ENCODE measurements at regions not wholly inside any gene's neighbourhood (a gene's known extent, or its start where the extent isn't known, plus 50 kb on each side); places are given as distances from the start of the nearest gene placed in this dataset.

DNA sequence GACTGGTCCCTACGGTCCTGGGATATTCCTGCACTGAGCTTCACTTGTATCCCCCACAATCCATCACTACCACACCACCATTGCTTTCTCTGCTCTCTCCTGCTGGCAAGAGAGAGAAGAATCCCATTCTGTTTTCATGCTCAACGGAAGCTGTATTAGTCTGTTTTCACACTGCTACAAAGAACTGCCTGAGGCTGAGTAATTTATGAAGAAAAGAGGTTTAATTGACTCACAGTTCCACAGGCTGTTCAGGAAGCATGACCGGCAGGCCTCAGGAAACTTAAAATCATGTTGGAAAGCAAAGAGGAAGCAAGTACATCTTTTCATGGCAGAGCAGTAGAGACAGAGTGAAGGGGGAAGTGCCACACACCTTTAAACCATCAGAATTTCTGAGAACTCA, 260.4 kb upstream of the LYZL1 start:
- Histone ChIP-seq H3K4me3 (no peak overlapping the region), H3K9me2 (ENCODE audit: insufficient read depth) (no peaks in the 10 kb centered on the region), H4K20me1 (replicated peaks; ENCODE audit: insufficient read depth) (no peaks in the 10 kb centered on the region), H3K4me2 (no peak overlapping the region), H3K27ac (ENCODE audit: low read depth) (no peak overlapping the region), H3K4me1 (ENCODE audit: insufficient read depth) (0 out of 2 replicates have a peak, but pooled peaks cover 12% of the 10 kb centered on the region), H3K36me3 (ENCODE audit: insufficient read depth) (no peaks in the 10 kb centered on the region), H3F3A (replicated peaks; ENCODE audit: low read depth) (no peaks in the 10 kb centered on the region), H2AFZ (no peak overlapping the region; the same call in 1 of the 2 replicates), H3K79me2 (replicated peaks; ENCODE audit: insufficient read depth) (no peaks in the 10 kb centered on the region), H3K27me3 (ENCODE audit: insufficient read depth) (no peaks in the 10 kb centered on the region)
- Mint-ChIP-seq H3K27me3 (ENCODE audit: insufficient read depth, low read depth, poor library complexity) (peaks cover 9% of the 10 kb centered on the region), H3K36me3 (ENCODE audit: low read depth) (no peaks in the 10 kb centered on the region), H3K9me3 (no peaks in the 10 kb centered on the region), H3K4me3 (no peak overlapping the region), H3K4me1 (peaks cover 5% of the 10 kb centered on the region; the same call in 2 of the 3 replicates), H3K27ac (no peak overlapping the region)
- no peak for ATAC-seq
- DNase-seq (ENCODE audit: low spot score) = no peak
- TF ChIP-seq EZH2phosphoT487 (IDR thresholded peaks at IDR 0.05; ENCODE audit: unreplicated experiment) (no peak), STAT1 (IDR thresholded peaks at IDR 0.05; ENCODE audit: unreplicated experiment) (no peak), CREB1 (CRISPR knock-in tag; IDR thresholded peaks at IDR 0.05; ENCODE audit: low read depth) (no peak), NANOG (IDR thresholded peaks at IDR 0.05; ENCODE audit: borderline replicate concordance) (no peak), JUNB (IDR thresholded peaks at IDR 0.05; ENCODE audit: unreplicated experiment) (no peak), ZNF331 (CRISPR knock-in tag; IDR thresholded peaks at IDR 0.05; ENCODE audit: low read depth) (no peak), ZNF114 (CRISPR knock-in tag; IDR thresholded peaks at IDR 0.05) (no peak), POLR2AphosphoS5 (IDR thresholded peaks at IDR 0.05; ENCODE audit: low read depth) (no peak), EZH2 (IDR thresholded peaks at IDR 0.05; ENCODE audit: low read depth, unreplicated experiment) (no peak)
- TF ChIP-seq, protein P1, sequence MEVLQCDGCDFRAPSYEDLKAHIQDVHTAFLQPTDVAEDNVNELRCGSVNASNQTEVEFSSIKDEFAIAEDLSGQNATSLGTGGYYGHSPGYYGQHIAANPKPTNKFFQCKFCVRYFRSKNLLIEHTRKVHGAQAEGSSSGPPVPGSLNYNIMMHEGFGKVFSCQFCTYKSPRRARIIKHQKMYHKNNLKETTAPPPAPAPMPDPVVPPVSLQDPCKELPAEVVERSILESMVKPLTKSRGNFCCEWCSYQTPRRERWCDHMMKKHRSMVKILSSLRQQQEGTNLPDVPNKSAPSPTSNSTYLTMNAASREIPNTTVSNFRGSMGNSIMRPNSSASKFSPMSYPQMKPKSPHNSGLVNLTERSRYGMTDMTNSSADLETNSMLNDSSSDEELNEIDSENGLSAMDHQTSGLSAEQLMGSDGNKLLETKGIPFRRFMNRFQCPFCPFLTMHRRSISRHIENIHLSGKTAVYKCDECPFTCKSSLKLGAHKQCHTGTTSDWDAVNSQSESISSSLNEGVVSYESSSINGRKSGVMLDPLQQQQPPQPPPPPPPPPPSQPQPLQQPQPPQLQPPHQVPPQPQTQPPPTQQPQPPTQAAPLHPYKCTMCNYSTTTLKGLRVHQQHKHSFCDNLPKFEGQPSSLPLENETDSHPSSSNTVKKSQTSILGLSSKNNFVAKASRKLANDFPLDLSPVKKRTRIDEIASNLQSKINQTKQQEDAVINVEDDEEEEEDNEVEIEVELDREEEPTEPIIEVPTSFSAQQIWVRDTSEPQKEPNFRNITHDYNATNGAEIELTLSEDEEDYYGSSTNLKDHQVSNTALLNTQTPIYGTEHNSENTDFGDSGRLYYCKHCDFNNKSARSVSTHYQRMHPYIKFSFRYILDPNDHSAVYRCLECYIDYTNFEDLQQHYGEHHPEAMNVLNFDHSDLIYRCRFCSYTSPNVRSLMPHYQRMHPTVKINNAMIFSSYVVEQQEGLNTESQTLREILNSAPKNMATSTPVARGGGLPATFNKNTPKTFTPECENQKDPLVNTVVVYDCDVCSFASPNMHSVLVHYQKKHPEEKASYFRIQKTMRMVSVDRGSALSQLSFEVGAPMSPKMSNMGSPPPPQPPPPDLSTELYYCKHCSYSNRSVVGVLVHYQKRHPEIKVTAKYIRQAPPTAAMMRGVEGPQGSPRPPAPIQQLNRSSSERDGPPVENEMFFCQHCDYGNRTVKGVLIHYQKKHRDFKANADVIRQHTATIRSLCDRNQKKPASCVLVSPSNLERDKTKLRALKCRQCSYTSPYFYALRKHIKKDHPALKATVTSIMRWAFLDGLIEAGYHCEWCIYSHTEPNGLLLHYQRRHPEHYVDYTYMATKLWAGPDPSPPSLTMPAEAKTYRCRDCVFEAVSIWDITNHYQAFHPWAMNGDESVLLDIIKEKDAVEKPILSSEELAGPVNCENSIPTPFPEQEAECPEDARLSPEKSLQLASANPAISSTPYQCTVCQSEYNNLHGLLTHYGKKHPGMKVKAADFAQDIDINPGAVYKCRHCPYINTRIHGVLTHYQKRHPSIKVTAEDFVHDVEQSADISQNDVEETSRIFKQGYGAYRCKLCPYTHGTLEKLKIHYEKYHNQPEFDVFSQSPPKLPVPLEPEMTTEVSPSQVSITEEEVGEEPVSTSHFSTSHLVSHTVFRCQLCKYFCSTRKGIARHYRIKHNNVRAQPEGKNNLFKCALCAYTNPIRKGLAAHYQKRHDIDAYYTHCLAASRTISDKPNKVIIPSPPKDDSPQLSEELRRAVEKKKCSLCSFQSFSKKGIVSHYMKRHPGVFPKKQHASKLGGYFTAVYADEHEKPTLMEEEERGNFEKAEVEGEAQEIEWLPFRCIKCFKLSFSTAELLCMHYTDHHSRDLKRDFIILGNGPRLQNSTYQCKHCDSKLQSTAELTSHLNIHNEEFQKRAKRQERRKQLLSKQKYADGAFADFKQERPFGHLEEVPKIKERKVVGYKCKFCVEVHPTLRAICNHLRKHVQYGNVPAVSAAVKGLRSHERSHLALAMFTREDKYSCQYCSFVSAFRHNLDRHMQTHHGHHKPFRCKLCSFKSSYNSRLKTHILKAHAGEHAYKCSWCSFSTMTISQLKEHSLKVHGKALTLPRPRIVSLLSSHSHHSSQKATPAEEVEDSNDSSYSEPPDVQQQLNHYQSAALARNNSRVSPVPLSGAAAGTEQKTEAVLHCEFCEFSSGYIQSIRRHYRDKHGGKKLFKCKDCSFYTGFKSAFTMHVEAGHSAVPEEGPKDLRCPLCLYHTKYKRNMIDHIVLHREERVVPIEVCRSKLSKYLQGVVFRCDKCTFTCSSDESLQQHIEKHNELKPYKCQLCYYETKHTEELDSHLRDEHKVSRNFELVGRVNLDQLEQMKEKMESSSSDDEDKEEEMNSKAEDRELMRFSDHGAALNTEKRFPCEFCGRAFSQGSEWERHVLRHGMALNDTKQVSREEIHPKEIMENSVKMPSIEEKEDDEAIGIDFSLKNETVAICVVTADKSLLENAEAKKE (CRISPR knock-in tag; IDR thresholded peaks at IDR 0.05) = no peak
- TF ChIP-seq, protein P2, sequence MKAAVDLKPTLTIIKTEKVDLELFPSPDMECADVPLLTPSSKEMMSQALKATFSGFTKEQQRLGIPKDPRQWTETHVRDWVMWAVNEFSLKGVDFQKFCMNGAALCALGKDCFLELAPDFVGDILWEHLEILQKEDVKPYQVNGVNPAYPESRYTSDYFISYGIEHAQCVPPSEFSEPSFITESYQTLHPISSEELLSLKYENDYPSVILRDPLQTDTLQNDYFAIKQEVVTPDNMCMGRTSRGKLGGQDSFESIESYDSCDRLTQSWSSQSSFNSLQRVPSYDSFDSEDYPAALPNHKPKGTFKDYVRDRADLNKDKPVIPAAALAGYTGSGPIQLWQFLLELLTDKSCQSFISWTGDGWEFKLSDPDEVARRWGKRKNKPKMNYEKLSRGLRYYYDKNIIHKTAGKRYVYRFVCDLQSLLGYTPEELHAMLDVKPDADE (IDR thresholded peaks at IDR 0.05) = no peak
- TF ChIP-seq, protein P3, sequence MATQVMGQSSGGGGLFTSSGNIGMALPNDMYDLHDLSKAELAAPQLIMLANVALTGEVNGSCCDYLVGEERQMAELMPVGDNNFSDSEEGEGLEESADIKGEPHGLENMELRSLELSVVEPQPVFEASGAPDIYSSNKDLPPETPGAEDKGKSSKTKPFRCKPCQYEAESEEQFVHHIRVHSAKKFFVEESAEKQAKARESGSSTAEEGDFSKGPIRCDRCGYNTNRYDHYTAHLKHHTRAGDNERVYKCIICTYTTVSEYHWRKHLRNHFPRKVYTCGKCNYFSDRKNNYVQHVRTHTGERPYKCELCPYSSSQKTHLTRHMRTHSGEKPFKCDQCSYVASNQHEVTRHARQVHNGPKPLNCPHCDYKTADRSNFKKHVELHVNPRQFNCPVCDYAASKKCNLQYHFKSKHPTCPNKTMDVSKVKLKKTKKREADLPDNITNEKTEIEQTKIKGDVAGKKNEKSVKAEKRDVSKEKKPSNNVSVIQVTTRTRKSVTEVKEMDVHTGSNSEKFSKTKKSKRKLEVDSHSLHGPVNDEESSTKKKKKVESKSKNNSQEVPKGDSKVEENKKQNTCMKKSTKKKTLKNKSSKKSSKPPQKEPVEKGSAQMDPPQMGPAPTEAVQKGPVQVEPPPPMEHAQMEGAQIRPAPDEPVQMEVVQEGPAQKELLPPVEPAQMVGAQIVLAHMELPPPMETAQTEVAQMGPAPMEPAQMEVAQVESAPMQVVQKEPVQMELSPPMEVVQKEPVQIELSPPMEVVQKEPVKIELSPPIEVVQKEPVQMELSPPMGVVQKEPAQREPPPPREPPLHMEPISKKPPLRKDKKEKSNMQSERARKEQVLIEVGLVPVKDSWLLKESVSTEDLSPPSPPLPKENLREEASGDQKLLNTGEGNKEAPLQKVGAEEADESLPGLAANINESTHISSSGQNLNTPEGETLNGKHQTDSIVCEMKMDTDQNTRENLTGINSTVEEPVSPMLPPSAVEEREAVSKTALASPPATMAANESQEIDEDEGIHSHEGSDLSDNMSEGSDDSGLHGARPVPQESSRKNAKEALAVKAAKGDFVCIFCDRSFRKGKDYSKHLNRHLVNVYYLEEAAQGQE (IDR thresholded peaks at IDR 0.05; ENCODE audit: unreplicated experiment) = no peak
- TF ChIP-seq, protein P4, sequence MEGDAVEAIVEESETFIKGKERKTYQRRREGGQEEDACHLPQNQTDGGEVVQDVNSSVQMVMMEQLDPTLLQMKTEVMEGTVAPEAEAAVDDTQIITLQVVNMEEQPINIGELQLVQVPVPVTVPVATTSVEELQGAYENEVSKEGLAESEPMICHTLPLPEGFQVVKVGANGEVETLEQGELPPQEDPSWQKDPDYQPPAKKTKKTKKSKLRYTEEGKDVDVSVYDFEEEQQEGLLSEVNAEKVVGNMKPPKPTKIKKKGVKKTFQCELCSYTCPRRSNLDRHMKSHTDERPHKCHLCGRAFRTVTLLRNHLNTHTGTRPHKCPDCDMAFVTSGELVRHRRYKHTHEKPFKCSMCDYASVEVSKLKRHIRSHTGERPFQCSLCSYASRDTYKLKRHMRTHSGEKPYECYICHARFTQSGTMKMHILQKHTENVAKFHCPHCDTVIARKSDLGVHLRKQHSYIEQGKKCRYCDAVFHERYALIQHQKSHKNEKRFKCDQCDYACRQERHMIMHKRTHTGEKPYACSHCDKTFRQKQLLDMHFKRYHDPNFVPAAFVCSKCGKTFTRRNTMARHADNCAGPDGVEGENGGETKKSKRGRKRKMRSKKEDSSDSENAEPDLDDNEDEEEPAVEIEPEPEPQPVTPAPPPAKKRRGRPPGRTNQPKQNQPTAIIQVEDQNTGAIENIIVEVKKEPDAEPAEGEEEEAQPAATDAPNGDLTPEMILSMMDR (conservative IDR thresholded peaks at IDR 0.05; ENCODE audit: low read depth in 2 of 2) = no peak

All from GM23338 (cell line).